HG03196 (cell line): ENCODE measurements at regions not wholly inside any gene's neighbourhood (a gene's known extent, or its start where the extent isn't known, plus 50 kb on each side); places are given as distances from the start of the nearest gene placed in this dataset.
"Not testable (repeated sequence)": the region's sequence is repeated elsewhere in the genome, so short reads cannot be mapped to it uniquely, and the experiment has no call there.

Source experiments
- ATAC-seq: cut with Tn5 transposase; IDR thresholded peaks from one replicate; pipeline ENCODE4 v1.9.1; 2021; ENCODE audit not compliant: unreplicated experiment

GRCh38 chr2:142668420-142668819 is 209.0 kb upstream of the KYNU start:
- ATAC-seq, result no peak

- ATAC-seq, result no peak
These were observed 212.2 kb upstream of the KYNU start for GRCh38 chr2:142665241-142665640.

- no peak for ATAC-seq
These were observed 226.9 kb upstream of the KYNU start for GRCh38 chr2:142650601-142651000.

- ATAC-seq, result no peak
These were observed 227.9 kb upstream of the KYNU start for GRCh38 chr2:142649581-142649980.

- ATAC-seq, result no peak
These were observed 234.8 kb upstream of the KYNU start for GRCh38 chr2:142642650-142643049.

- ATAC-seq, result no peak
These were observed 248.3 kb upstream of the KYNU start for GRCh38 chr2:142629193-142629592.

- no peak for ATAC-seq
These were observed 256.2 kb upstream of the KYNU start for GRCh38 chr2:142621287-142621686.

- no peak for ATAC-seq
These were observed 260.0 kb upstream of the KYNU start for GRCh38 chr2:142617461-142617860.

GRCh38 chr2:142615876-142616275 is 261.6 kb upstream of the KYNU start:
- no peak for ATAC-seq

- not testable (repeated sequence) for ATAC-seq
These were observed 264.3 kb upstream of the KYNU start for GRCh38 chr2:142613193-142613592.

- ATAC-seq, result no peak
These were observed 272.0 kb upstream of the KYNU start for GRCh38 chr2:142605421-142605820.

GRCh38 chr2:142603759-142604158 is 273.7 kb upstream of the KYNU start:
- no peak for ATAC-seq

- ATAC-seq, result no peak
These were observed 275.0 kb upstream of the KYNU start for GRCh38 chr2:142602418-142602989.

GRCh38 chr2:142601794-142602193 is 275.7 kb upstream of the KYNU start:
- no peak for ATAC-seq

- no peak for ATAC-seq
These were observed 278.0 kb upstream of the KYNU start for GRCh38 chr2:142599504-142599903.

- no peak for ATAC-seq
These were observed 278.6 kb upstream of the KYNU start for GRCh38 chr2:142598846-142599245.

- no peak for ATAC-seq
These were observed 281.0 kb upstream of the KYNU start for GRCh38 chr2:142596334-142597088.

GRCh38 chr2:142594935-142595334 is 282.5 kb upstream of the KYNU start:
- no peak for ATAC-seq

- ATAC-seq, result no peak
These were observed 285.3 kb upstream of the KYNU start for GRCh38 chr2:142592171-142592570.

GRCh38 chr2:142591420-142591819 is 286.0 kb upstream of the KYNU start:
- ATAC-seq, result no peak

- ATAC-seq, result no peak
These were observed 289.2 kb upstream of the KYNU start for GRCh38 chr2:142588269-142588668.

- ATAC-seq, result no peak
These were observed 290.5 kb upstream of the KYNU start for GRCh38 chr2:142586693-142587580.
